Kidney (tissue), 13 donors: ENCODE measurements at regions not wholly inside any gene's neighbourhood (a gene's known extent, or its start where the extent isn't known, plus 50 kb on each side); places are given as distances from the start of the nearest gene placed in this dataset.

Source experiments
- DNase-seq, 5 donors: peaks; one replicate each; pipeline ENCODE4 v3.0.0-alpha.2; 2013 to 2020
- FAIRE-seq: peaks from 2 replicates; lab custom pipeline; 2012; peaks lifted over from hg19 to GRCh38; lab: Jason Lieb, UNC
- H3K27ac ChIP-seq, 2 donors: one replicate each; pipeline ENCODE4 v1.7.0; 2013; ENCODE audit warnings: low read depth in 2 of 2, low read length in 2 of 2, inconsistent platforms in 1 of 2
- H3K27me3 ChIP-seq: one replicate; pipeline ENCODE4 v1.7.1; 2013; ENCODE audit warnings: low read length, inconsistent platforms; ENCODE audit not compliant: control insufficient read depth, insufficient read depth
- H3K36me3 ChIP-seq, 3 donors: one replicate each; pipeline versions ENCODE4 v1.7.0 to v1.7.1; 2013; ENCODE audit warnings: low read length in 3 of 3, control low read depth in 1 of 3, inconsistent platforms in 1 of 3; ENCODE audit not compliant: insufficient read depth in 3 of 3, control insufficient read depth in 2 of 3
- H3K4me1 ChIP-seq, 3 donors: one replicate each; pipeline versions ENCODE4 v1.7.0 to v1.7.1; 2013; ENCODE audit warnings: low read length in 3 of 3, inconsistent platforms in 1 of 3, low read depth in 1 of 3; ENCODE audit not compliant: control insufficient read depth in 2 of 3, insufficient read depth in 2 of 3
- H3K4me3 ChIP-seq, 3 donors: one replicate each; pipeline versions ENCODE4 v1.7.0 to v1.8.1; 2013; ENCODE audit warnings: low read length in 3 of 3, control low read depth in 1 of 3, inconsistent platforms in 1 of 3
- H3K9ac ChIP-seq, 3 donors: one replicate each; pipeline versions ENCODE4 v1.7.0 to v1.7.1; 2013; ENCODE audit warnings: low read length in 3 of 3, control low read depth in 1 of 3, inconsistent platforms in 1 of 3
- H3K9me3 ChIP-seq, 3 donors: one replicate each; pipeline versions ENCODE4 v1.7.0 to v1.7.1; 2013; ENCODE audit warnings: low read length in 3 of 3, control low read depth in 1 of 3, inconsistent platforms in 1 of 3; ENCODE audit not compliant: control insufficient read depth in 2 of 3, insufficient read depth in 1 of 3
- intact Hi-C: fragments of 100-400 bp; cut with DNase I; formaldehyde crosslinking; loops from one replicate; pipeline ENCODE4 v1.11.1; 2022
- TF ChIP-seq, protein P1 (sequence below): IDR thresholded peaks from 3 replicates; pipeline ENCODE4 v1.5.1; 2012; ENCODE audit warnings: mild to moderate bottlenecking, moderate library complexity, borderline replicate concordance; ENCODE audit not compliant: insufficient read depth; ENCODE audit errors: extremely low read depth
- donor health status: control.
- donor health status: control.
- donor health status: control.
- donor health status: control.
- donor health status: control.
- donor health status: DM: yes; HTN: yes; CAD: no.
- donor health status: Normal renal cell carcinoma (clear cell type).

DNA sequence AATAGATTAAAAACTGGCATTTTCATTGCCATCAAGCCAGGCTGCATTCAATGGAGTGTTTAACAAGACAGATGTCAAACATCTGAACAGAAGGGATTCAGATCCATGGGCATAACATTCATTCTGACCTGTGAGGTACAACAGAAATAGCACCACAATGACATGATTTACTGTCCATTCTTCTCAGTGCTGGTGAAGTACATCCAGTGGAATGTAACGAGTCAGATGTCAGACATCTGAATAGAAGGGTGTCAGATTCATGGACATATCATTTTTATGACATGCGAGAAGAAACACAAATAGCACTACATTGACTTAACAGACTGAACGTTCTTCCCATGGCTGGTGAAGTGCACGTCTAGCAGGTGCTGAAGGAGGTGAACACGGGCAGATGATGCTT is 186.4 kb downstream of the PPP4R3C start:
- TF ChIP-seq, protein P1, sequence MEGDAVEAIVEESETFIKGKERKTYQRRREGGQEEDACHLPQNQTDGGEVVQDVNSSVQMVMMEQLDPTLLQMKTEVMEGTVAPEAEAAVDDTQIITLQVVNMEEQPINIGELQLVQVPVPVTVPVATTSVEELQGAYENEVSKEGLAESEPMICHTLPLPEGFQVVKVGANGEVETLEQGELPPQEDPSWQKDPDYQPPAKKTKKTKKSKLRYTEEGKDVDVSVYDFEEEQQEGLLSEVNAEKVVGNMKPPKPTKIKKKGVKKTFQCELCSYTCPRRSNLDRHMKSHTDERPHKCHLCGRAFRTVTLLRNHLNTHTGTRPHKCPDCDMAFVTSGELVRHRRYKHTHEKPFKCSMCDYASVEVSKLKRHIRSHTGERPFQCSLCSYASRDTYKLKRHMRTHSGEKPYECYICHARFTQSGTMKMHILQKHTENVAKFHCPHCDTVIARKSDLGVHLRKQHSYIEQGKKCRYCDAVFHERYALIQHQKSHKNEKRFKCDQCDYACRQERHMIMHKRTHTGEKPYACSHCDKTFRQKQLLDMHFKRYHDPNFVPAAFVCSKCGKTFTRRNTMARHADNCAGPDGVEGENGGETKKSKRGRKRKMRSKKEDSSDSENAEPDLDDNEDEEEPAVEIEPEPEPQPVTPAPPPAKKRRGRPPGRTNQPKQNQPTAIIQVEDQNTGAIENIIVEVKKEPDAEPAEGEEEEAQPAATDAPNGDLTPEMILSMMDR: no peak
- intact Hi-C loops: no loop called here
- no peak for FAIRE-seq

DNA sequence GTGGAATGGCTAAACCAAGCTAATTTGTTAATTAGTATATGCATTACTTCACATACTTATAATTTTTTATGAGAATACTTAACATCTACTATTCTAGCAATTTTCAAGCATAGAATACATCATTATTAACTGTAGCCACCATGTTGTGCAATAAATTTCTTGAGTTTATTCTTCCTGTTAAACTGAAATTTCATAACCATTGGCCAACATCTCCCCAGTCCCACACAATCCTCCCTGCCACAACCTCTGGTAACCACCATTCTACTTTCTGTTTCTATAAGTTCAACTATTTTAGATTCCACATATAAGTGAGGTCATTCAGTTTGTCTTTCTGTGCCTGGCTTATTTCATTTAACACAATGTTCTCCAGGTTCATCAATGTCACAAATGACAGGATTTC is 208.5 kb downstream of the PPP4R3C start:
- no peak for FAIRE-seq
- Histone ChIP-seq H3K4me1 (no peaks in the 10 kb centered on the region), H3K4me3 (no peak overlapping the region), H3K27ac (no peak overlapping the region), H3K9me3 (no peaks in the 10 kb centered on the region), H3K36me3 (no peaks in the 10 kb centered on the region), H3K27me3 (no peaks in the 10 kb centered on the region), H3K9ac (no peak overlapping the region)
- TF ChIP-seq, protein P1: no peak
- intact Hi-C loops: no loop called here
- DNase-seq: no peak

More for the DNA sequence above, 186.4 kb downstream of the PPP4R3C start:
- H3K9ac ChIP-seq: no peak overlapping the region
- H3K9me3 ChIP-seq: no peaks in the 10 kb centered on the region
- no peaks in the 10 kb centered on the region for H3K27me3 ChIP-seq
- no peaks in the 10 kb centered on the region for H3K36me3 ChIP-seq
- H3K4me1 ChIP-seq: no peaks in the 10 kb centered on the region
- no peak for DNase-seq
- H3K4me3 ChIP-seq: no peak overlapping the region
- H3K27ac ChIP-seq: no peak overlapping the region

DNA sequence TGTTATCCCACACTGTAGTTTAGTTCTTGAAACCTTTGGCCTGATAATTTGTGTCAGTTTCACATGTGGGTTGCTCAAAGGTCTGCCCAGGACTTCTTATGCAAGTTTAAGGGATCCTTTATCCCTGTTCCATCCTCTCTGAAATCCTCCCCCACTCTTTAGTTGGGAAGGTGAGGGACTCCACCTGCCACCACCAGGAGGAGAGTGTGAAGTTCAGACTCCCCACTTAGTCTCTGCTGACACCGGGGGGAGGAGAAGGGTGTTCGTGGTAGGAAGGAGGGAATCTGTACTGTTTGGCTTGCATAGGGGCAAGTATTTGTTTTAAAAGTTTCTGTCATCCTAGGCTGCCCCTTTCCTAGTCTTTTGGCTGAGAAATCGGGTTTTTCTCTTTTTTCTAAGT is 211.8 kb downstream of the PPP4R3C start:
- intact Hi-C loops: no loop called here
- H3K9ac ChIP-seq: no peak overlapping the region
- FAIRE-seq (no peak), DNase-seq (no peak)
- no peaks in the 10 kb centered on the region for H3K27me3 ChIP-seq
- H3K36me3 ChIP-seq: no peaks in the 10 kb centered on the region
- H3K27ac ChIP-seq: no peak overlapping the region
- no peak overlapping the region for H3K4me3 ChIP-seq
- TF ChIP-seq, protein P1: no peak
- no peaks in the 10 kb centered on the region for H3K9me3 ChIP-seq
- no peaks in the 10 kb centered on the region for H3K4me1 ChIP-seq

DNA sequence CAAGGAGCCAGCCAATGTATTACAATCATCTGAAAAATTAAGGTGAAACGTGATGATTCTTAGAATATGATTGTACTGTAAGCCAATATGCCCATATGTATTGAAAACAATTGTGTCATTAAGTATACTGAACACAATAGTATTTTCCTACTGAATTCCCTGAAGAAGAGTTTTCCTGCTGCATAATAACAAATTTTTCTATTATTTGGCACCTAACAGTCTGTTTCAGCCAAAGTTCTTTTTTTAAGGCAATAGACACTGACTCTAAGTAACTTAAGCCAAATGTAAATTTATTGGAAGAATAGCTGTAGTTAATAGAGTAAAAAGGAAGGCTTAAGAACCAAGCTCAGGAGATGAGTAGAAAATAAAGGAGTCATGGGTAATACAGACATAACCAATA is 220.6 kb downstream of the PPP4R3C start:
- Histone ChIP-seq H3K27ac (no peak overlapping the region), H3K9ac (no peak overlapping the region), H3K27me3 (no peaks in the 10 kb centered on the region), H3K36me3 (no peaks in the 10 kb centered on the region), H3K4me3 (no peak overlapping the region), H3K4me1 (no peaks in the 10 kb centered on the region), H3K9me3 (no peaks in the 10 kb centered on the region)
- TF ChIP-seq, protein P1: no peak
- intact Hi-C loops: no loop called here
- FAIRE-seq (no peak), DNase-seq (no peak)
